Tibial artery (tissue), 4 donors: ENCODE measurements at regions not wholly inside any gene's neighbourhood (a gene's known extent, or its start where the extent isn't known, plus 50 kb on each side); places are given as distances from the start of the nearest gene placed in this dataset.

ENCODE experiments used
- DNase-seq, 2 donors: peaks; one replicate each; pipeline ENCODE4 v3.0.0-alpha.2; 2019
- H3K27ac ChIP-seq, 2 donors: fragments of 200-600 bp; sonication (generic) in 1 of 2; 1 replicate in 1 of 2; 2 replicates in 1 of 2; pipeline ENCODE4 v1.5.1; 2018 to 2019; ENCODE audit warnings: mild to moderate bottlenecking in 1 of 2
- H3K27me3 ChIP-seq, 2 donors: fragments of 200-600 bp; sonication (generic) in 1 of 2; one replicate each; pipeline versions ENCODE4 v1.5.1 to v1.6.0; 2016 to 2019
- H3K36me3 ChIP-seq, 3 donors: fragments of 200-600 bp; sonication (generic) in 2 of 3; one replicate each; pipeline ENCODE4 v1.5.1; 2016 to 2019; ENCODE audit warnings: mild to moderate bottlenecking in 2 of 3
- H3K4me1 ChIP-seq, 4 donors: fragments of 200-600 bp; sonication (generic) in 2 of 4; 1 replicate in 3 of 4; 2 replicates in 1 of 4; pipeline ENCODE4 v1.5.1; 2016 to 2019
- H3K4me3 ChIP-seq, 2 donors: fragments of 200-600 bp; sonication (generic) in 1 of 2; 1 replicate in 1 of 2; 2 replicates in 1 of 2; pipeline ENCODE4 v1.5.1; 2018 to 2019; ENCODE audit warnings: mild to moderate bottlenecking in 2 of 2
- H3K9me3 ChIP-seq, 3 donors: fragments of 200-600 bp; sonication (generic) in 1 of 3; one replicate each; pipeline ENCODE4 v1.5.1; 2016 to 2019
- CTCF ChIP-seq, 2 experiments: fragments of 200-600 bp in 1 of 2; fragments of 450-650 bp in 1 of 2; IDR thresholded peaks; one replicate each; pipeline ENCODE4 v1.5.1; 2017 to 2019; ENCODE audit warnings: antibody characterized with exemption in 2 of 2, mild to moderate bottlenecking in 1 of 2, moderate library complexity in 1 of 2
- intact Hi-C: fragments of 100-400 bp; cut with DNase I; formaldehyde crosslinking; loops from one replicate; pipeline ENCODE4 v1.15.0; 2023; ENCODE audit warnings: low total_unique reads

GRCh38 chr20:55488593-55488992, 516.7 kb downstream of the CBLN4 start:
- Histone ChIP-seq H3K36me3 (no peaks in the 10 kb centered on the region), H3K9me3 (no peaks in the 10 kb centered on the region), H3K27ac (no peak overlapping the region), H3K4me1 (no peaks in the 10 kb centered on the region), H3K27me3 (no peaks in the 10 kb centered on the region), H3K4me3 (no peak overlapping the region)
- TF ChIP-seq CTCF (IDR thresholded peaks at IDR 0.05): no peak
- intact Hi-C loops: no loop called here
- no peak for DNase-seq

- no peaks in the 10 kb centered on the region for H3K27me3 ChIP-seq
- H3K36me3 ChIP-seq: no peaks in the 10 kb centered on the region
- no peak overlapping the region for H3K4me3 ChIP-seq
- no peaks in the 10 kb centered on the region for H3K9me3 ChIP-seq
- intact Hi-C loops: no loop called here
- DNase-seq: no peak
- H3K4me1 ChIP-seq: no peaks in the 10 kb centered on the region
- H3K27ac ChIP-seq: no peak overlapping the region
- no peak for TF ChIP-seq CTCF (IDR thresholded peaks at IDR 0.05)
Observed at GRCh38 chr20:55478724-55479450, 526.4 kb downstream of the CBLN4 start.

- H3K4me3 ChIP-seq: no peak overlapping the region
- no peak for DNase-seq
- intact Hi-C loops: no loop called here
- H3K27ac ChIP-seq: no peak overlapping the region
- H3K4me1 ChIP-seq: no peaks in the 10 kb centered on the region
- no peaks in the 10 kb centered on the region for H3K9me3 ChIP-seq
- TF ChIP-seq CTCF (IDR thresholded peaks at IDR 0.05): no peak
- H3K36me3 ChIP-seq: no peaks in the 10 kb centered on the region
- H3K27me3 ChIP-seq: no peaks in the 10 kb centered on the region
Observed at GRCh38 chr20:55472704-55473103, 532.6 kb downstream of the CBLN4 start.

GRCh38 chr20:55471052-55472006, 534.0 kb downstream of the CBLN4 start:
- TF ChIP-seq CTCF (IDR thresholded peaks at IDR 0.05): no peak
- no peak overlapping the region for H3K4me3 ChIP-seq
- intact Hi-C loops: no loop called here
- no peak for DNase-seq
- H3K36me3 ChIP-seq: no peaks in the 10 kb centered on the region
- H3K4me1 ChIP-seq: no peaks in the 10 kb centered on the region
- H3K27me3 ChIP-seq: no peaks in the 10 kb centered on the region
- no peak overlapping the region for H3K27ac ChIP-seq
- H3K9me3 ChIP-seq: no peaks in the 10 kb centered on the region

GRCh38 chr20:55469074-55469473, 536.2 kb downstream of the CBLN4 start:
- H3K36me3 ChIP-seq: no peaks in the 10 kb centered on the region
- no peaks in the 10 kb centered on the region for H3K27me3 ChIP-seq
- H3K9me3 ChIP-seq: no peaks in the 10 kb centered on the region
- H3K4me1 ChIP-seq: no peaks in the 10 kb centered on the region
- TF ChIP-seq CTCF (IDR thresholded peaks at IDR 0.05): no peak
- intact Hi-C loops: no loop called here
- H3K4me3 ChIP-seq: no peak overlapping the region
- DNase-seq: no peak
- no peak overlapping the region for H3K27ac ChIP-seq
